ENCODE measurements at regions not wholly inside any gene's neighbourhood (a gene's known extent, or its start where the extent isn't known, plus 50 kb on each side); places are given as distances from the start of the nearest gene placed in this dataset.

- Histone ChIP-seq H3K27me3 (no peaks in the 10 kb centered on the region), H3K4me1 (no peaks in the 10 kb centered on the region), H3K4me3 (no peak overlapping the region), H3K36me3 (no peaks in the 10 kb centered on the region), H3K27ac (no peak overlapping the region), H3K79me2 (ENCODE audit: low read depth) (no peaks in the 10 kb centered on the region), H2AFZ (replicated peaks) (no peak overlapping the region), H3F3A (ENCODE audit: low read depth) (no peaks in the 10 kb centered on the region), H3K4me2 (no peak overlapping the region), H3K9me3 (ENCODE audit: low read depth) (no peaks in the 10 kb centered on the region), H4K20me1 (ENCODE audit: low read depth) (no peaks in the 10 kb centered on the region), H3K9ac (no peak overlapping the region)
- no peak for TF ChIP-seq CTCF (IDR thresholded peaks at IDR 0.05)
- no peak for TF ChIP-seq EZH2 (IDR thresholded peaks at IDR 0.05)
- TF ChIP-seq EZH2phosphoT487 (IDR thresholded peaks at IDR 0.05): no peak
- Mint-ChIP-seq H3K4me3 (no peak overlapping the region), H3K9me3 (no peaks in the 10 kb centered on the region), H3K27me3 (ENCODE audit: insufficient read depth, low read depth) (no peaks in the 10 kb centered on the region), H3K27ac (no peak overlapping the region), H3K36me3 (no peaks in the 10 kb centered on the region), H3K4me1 (no peaks in the 10 kb centered on the region)
- DNase-seq (ENCODE audit: low spot score): no peak
These were observed 201.5 kb upstream of the ZSWIM2 start for GRCh38 chr2:187050409-187050998.

GRCh38 chr2:187037310-187037709 lies 188.3 kb upstream of the ZSWIM2 start:
- TF ChIP-seq EZH2phosphoT487 (IDR thresholded peaks at IDR 0.05): no peak
- TF ChIP-seq EZH2 (IDR thresholded peaks at IDR 0.05): no peak
- no peak for TF ChIP-seq CTCF (IDR thresholded peaks at IDR 0.05)
- H3K4me3 Mint-ChIP-seq: no peak overlapping the region
- Histone ChIP-seq H3K9me3 (ENCODE audit: low read depth) (no peaks in the 10 kb centered on the region), H3K79me2 (ENCODE audit: low read depth) (no peaks in the 10 kb centered on the region), H3K27me3 (no peaks in the 10 kb centered on the region), H3K4me2 (no peak overlapping the region), H3K4me3 (no peak overlapping the region), H3K4me1 (no peaks in the 10 kb centered on the region), H3K9ac (no peak overlapping the region), H4K20me1 (ENCODE audit: low read depth) (no peaks in the 10 kb centered on the region), H3F3A (ENCODE audit: low read depth) (no peaks in the 10 kb centered on the region), H3K27ac (no peak overlapping the region), H2AFZ (replicated peaks) (no peak overlapping the region), H3K36me3 (no peaks in the 10 kb centered on the region)
- H3K9me3 Mint-ChIP-seq: no peaks in the 10 kb centered on the region
- H3K36me3 Mint-ChIP-seq: no peaks in the 10 kb centered on the region
- no peak for DNase-seq (ENCODE audit: low spot score)
- no peaks in the 10 kb centered on the region for H3K27me3 Mint-ChIP-seq (ENCODE audit: insufficient read depth, low read depth)
- H3K27ac Mint-ChIP-seq: no peak overlapping the region
- H3K4me1 Mint-ChIP-seq: no peaks in the 10 kb centered on the region

DNA sequence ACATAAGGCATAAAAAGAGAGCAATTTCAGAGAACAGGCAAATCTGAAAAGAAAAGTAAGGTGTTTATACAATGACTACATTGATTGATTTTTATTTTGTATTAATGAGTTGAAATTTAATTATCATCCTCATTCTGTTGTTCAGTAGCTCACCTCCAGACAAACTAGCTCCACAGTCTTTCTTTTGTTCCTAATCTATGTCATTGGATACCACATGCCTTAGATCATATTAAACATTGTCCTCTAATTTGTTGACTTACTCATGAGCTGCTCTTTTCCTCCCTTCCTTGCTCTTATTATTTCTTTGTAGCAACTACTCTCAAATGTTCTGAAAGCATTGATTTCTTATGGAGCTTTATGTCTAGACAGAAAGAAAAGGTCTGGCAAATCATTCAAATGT lies 185.5 kb upstream of the ZSWIM2 start:
- no peak for DNase-seq (ENCODE audit: low spot score)
- no peak overlapping the region for H3K4me2 ChIP-seq
- no peaks in the 10 kb centered on the region for H3K27me3 ChIP-seq
- H3F3A ChIP-seq (ENCODE audit: low read depth): no peaks in the 10 kb centered on the region
- H3K9me3 Mint-ChIP-seq: no peaks in the 10 kb centered on the region
- no peaks in the 10 kb centered on the region for H3K36me3 Mint-ChIP-seq
- H3K27ac Mint-ChIP-seq: no peak overlapping the region
- no peaks in the 10 kb centered on the region for H3K36me3 ChIP-seq
- no peaks in the 10 kb centered on the region for H3K79me2 ChIP-seq (ENCODE audit: low read depth)
- H4K20me1 ChIP-seq (ENCODE audit: low read depth): no peaks in the 10 kb centered on the region
- H3K9me3 ChIP-seq (ENCODE audit: low read depth): no peaks in the 10 kb centered on the region
- no peaks in the 10 kb centered on the region for H3K27me3 Mint-ChIP-seq (ENCODE audit: insufficient read depth, low read depth)
- no peak overlapping the region for H3K27ac ChIP-seq
- H3K4me3 ChIP-seq: no peak overlapping the region
- TF ChIP-seq EZH2phosphoT487 (IDR thresholded peaks at IDR 0.05) (no peak), CTCF (IDR thresholded peaks at IDR 0.05) (no peak), EZH2 (IDR thresholded peaks at IDR 0.05) (no peak)
- H2AFZ ChIP-seq (replicated peaks): no peak overlapping the region
- H3K4me1 Mint-ChIP-seq: no peaks in the 10 kb centered on the region
- H3K4me3 Mint-ChIP-seq: no peak overlapping the region
- H3K9ac ChIP-seq: no peak overlapping the region
- H3K4me1 ChIP-seq: no peaks in the 10 kb centered on the region

Data from neural progenitor cell (in vitro differentiated cells).